Uterus (tissue), 3 donors: ENCODE measurements at regions not wholly inside any gene's neighbourhood (a gene's known extent, or its start where the extent isn't known, plus 50 kb on each side); places are given as distances from the start of the nearest gene placed in this dataset.

Experiments
- DNase-seq, 2 donors: peaks; one replicate each; pipeline ENCODE4 v3.0.0-alpha.2; 2019 to 2020
- H3K27ac ChIP-seq, 2 donors: fragments of 200-600 bp; sonication (generic); 1 replicate in 1 of 2; 2 replicates in 1 of 2; pipeline ENCODE4 v1.5.1; 2016 to 2018
- H3K27me3 ChIP-seq, 2 donors: fragments of 200-600 bp; sonication (generic); one replicate each; pipeline ENCODE4 v1.5.1; 2018 to 2019; ENCODE audit warnings: control low read depth in 1 of 2
- H3K36me3 ChIP-seq, 2 donors: fragments of 200-600 bp; sonication (generic); one replicate each; pipeline ENCODE4 v1.5.1; 2019; ENCODE audit warnings: control low read depth in 1 of 2
- H3K4me1 ChIP-seq, 2 donors: fragments of 200-600 bp; sonication (generic); one replicate each; pipeline ENCODE4 v1.5.1; 2018 to 2019; ENCODE audit warnings: control low read depth in 1 of 2
- H3K4me3 ChIP-seq, 2 donors: fragments of 200-600 bp; sonication (generic); 1 replicate in 1 of 2; 2 replicates in 1 of 2; pipeline ENCODE4 v1.5.1; 2018 to 2019; ENCODE audit warnings: mild to moderate bottlenecking in 1 of 2
- H3K9me3 ChIP-seq, 2 donors: fragments of 200-600 bp; sonication (generic); one replicate each; pipeline ENCODE4 v1.5.1; 2019; ENCODE audit warnings: control low read depth in 1 of 2
- POLR2A ChIP-seq, 2 donors: fragments of 450-650 bp; IDR thresholded peaks; one replicate each; pipeline ENCODE4 v1.6.1; 2016; ENCODE audit warnings: antibody characterized with exemption in 2 of 2, mild to moderate bottlenecking in 1 of 2, moderate library complexity in 1 of 2
- intact Hi-C: fragments of 100-400 bp; cut with DNase I; formaldehyde crosslinking; loops from one replicate; pipeline ENCODE4 v1.15.1; 2023; ENCODE audit warnings: low total_unique reads
- TF ChIP-seq, protein P1 (sequence below), 4 experiments: fragments of 200-600 bp in 2 of 4; fragments of 450-650 bp in 2 of 4; sonication (generic) in 2 of 4; IDR thresholded peaks; one replicate each; pipeline ENCODE4 v1.5.1; 2016 to 2019; ENCODE audit warnings: antibody characterized with exemption in 4 of 4, mild to moderate bottlenecking in 2 of 4, moderate library complexity in 1 of 4
- donor health status: DM: yes; HTN: yes; CAD: no.

DNA sequence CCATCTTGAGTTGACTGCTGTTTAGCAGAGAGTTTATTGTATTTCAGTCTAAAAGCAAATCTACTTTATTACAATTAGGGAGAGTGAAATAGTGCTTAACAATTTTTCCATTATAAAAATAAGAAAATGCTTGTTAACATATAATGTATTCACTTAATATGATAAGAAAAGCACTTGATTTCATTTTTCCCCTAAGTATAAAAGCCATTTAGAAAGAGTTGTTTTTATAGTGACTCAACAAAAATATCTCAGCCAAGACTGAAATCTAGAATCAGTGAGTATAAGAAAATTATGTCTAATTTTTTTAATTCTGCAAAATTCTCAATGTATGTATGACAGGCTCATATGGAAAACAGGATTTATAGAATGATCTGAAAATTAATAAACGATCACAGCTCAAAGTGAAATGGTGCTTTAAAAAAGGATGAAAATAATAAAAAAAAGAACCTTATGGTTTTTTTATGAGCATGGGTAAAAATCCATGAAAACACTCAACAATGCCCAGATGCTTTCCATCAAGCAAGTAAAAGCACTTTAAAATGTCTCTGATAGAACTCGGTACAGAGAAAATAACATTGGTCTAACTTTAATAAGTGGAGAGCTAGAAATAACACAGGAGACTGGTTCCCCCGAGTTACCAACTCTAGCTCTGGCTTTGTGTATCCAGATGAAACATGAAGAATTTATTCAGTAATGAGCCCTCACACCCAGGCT, 1057.8 kb upstream of the WWC1 start:
- H3K4me3 ChIP-seq, result no peak overlapping the region
- TF ChIP-seq POLR2A (IDR thresholded peaks at IDR 0.05), result no peak
- TF ChIP-seq, protein P1, sequence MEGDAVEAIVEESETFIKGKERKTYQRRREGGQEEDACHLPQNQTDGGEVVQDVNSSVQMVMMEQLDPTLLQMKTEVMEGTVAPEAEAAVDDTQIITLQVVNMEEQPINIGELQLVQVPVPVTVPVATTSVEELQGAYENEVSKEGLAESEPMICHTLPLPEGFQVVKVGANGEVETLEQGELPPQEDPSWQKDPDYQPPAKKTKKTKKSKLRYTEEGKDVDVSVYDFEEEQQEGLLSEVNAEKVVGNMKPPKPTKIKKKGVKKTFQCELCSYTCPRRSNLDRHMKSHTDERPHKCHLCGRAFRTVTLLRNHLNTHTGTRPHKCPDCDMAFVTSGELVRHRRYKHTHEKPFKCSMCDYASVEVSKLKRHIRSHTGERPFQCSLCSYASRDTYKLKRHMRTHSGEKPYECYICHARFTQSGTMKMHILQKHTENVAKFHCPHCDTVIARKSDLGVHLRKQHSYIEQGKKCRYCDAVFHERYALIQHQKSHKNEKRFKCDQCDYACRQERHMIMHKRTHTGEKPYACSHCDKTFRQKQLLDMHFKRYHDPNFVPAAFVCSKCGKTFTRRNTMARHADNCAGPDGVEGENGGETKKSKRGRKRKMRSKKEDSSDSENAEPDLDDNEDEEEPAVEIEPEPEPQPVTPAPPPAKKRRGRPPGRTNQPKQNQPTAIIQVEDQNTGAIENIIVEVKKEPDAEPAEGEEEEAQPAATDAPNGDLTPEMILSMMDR (IDR thresholded peaks at IDR 0.05), result no peak
- intact Hi-C loops, result no loop called here
- H3K36me3 ChIP-seq, result no peaks in the 10 kb centered on the region
- H3K27ac ChIP-seq, result peak overlapping the region in 1 of 2 donors; percentile 16
- H3K9me3 ChIP-seq, result no peaks in the 10 kb centered on the region
- DNase-seq, result no peak
- H3K4me1 ChIP-seq, result no peaks in the 10 kb centered on the region
- no peaks in the 10 kb centered on the region for H3K27me3 ChIP-seq

DNA sequence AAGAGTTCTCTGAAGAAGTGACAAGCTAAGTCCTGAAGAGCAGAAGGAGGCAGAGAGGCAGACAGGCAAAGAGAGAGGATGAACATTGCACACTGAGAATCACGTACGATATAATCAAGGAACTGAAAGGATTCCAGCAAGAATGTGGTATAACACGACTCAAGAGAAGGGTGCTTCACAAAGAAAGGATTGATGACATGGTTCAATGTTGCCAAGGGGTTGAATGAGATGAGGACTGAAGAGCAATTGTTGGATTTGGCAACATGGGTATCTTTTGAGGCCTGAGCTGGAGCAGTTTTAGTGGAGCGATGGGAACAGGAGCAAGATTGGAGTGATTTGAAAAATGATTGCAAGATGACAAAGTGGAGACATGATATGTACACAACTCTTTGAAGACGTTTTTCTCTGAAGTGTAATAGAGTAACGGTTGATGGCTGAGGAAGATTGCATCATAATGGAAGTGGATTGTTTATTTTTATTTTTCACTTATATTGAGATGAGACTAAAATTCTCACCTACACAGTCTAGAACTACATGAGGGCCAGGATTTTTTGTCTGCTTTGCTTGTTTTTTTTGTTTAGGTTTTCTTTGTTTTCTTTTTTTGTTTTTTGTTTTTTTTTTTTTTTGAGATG, 1049.9 kb upstream of the WWC1 start:
- no peak for DNase-seq
- no peaks in the 10 kb centered on the region for H3K27me3 ChIP-seq
- intact Hi-C loops, result no loop called here
- no peaks in the 10 kb centered on the region for H3K4me1 ChIP-seq
- H3K4me3 ChIP-seq, result no peak overlapping the region
- TF ChIP-seq POLR2A (IDR thresholded peaks at IDR 0.05), result no peak
- TF ChIP-seq, protein P1 (IDR thresholded peaks at IDR 0.05), result no peak
- H3K36me3 ChIP-seq, result no peaks in the 10 kb centered on the region
- no peak overlapping the region for H3K27ac ChIP-seq
- no peaks in the 10 kb centered on the region for H3K9me3 ChIP-seq

DNA sequence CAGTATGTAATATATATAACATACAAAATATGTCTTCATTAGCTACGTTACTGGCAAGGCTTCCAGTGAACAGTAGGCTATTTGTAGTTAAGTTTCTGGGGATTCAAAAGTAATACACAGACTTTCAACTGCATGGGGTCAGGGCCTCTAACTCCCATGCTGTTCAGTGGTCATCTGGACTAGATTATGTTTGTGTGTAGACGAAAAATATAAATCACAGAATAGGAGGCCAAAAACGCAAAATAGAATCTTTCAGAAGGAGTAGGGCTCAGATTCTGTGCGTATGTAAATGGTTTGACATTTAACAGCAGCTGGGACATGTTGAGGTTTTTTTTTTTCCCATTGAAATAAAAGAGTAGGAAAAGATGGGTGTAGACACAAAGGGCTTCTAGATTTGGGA, 1048.7 kb upstream of the WWC1 start:
- intact Hi-C loops, result no loop called here
- DNase-seq, result no peak
- Histone ChIP-seq H3K9me3 (no peaks in the 10 kb centered on the region), H3K27ac (no peak overlapping the region), H3K4me1 (no peaks in the 10 kb centered on the region), H3K4me3 (no peak overlapping the region), H3K36me3 (no peaks in the 10 kb centered on the region), H3K27me3 (no peaks in the 10 kb centered on the region)
- TF ChIP-seq, protein P1 (IDR thresholded peaks at IDR 0.05), result no peak
- TF ChIP-seq POLR2A (IDR thresholded peaks at IDR 0.05), result no peak

GRCh38 chr5:167243463-167243862, 1048.0 kb upstream of the WWC1 start:
- no peaks in the 10 kb centered on the region for H3K36me3 ChIP-seq
- H3K9me3 ChIP-seq, result no peaks in the 10 kb centered on the region
- TF ChIP-seq, protein P1 (IDR thresholded peaks at IDR 0.05), result no peak
- TF ChIP-seq POLR2A (IDR thresholded peaks at IDR 0.05), result no peak
- H3K27me3 ChIP-seq, result no peaks in the 10 kb centered on the region
- H3K4me1 ChIP-seq, result no peaks in the 10 kb centered on the region
- no peak overlapping the region for H3K27ac ChIP-seq
- intact Hi-C loops, result no loop called here
- H3K4me3 ChIP-seq, result no peak overlapping the region
- no peak for DNase-seq

- Histone ChIP-seq H3K4me3 (no peak overlapping the region), H3K27ac (no peak overlapping the region), H3K4me1 (no peaks in the 10 kb centered on the region), H3K36me3 (no peaks in the 10 kb centered on the region), H3K9me3 (no peaks in the 10 kb centered on the region), H3K27me3 (no peaks in the 10 kb centered on the region)
- intact Hi-C loops, result no loop called here
- TF ChIP-seq, protein P1 (IDR thresholded peaks at IDR 0.05), result no peak
- no peak for TF ChIP-seq POLR2A (IDR thresholded peaks at IDR 0.05)
- no peak for DNase-seq
Observed at GRCh38 chr5:167244583-167244982, 1046.9 kb upstream of the WWC1 start.
